Stimulated activated CD8-positive, alpha-beta memory T cell treated with anti-CD3 and anti-CD28 coated beads, Interleukin-4, amount 100 ng/mL, for 24 hours (primary cell): ENCODE measurements at regions not wholly inside any gene's neighbourhood (a gene's known extent, or its start where the extent isn't known, plus 50 kb on each side); places are given as distances from the start of the nearest gene placed in this dataset.
A peak's percentile ranks its signal among the peaks of the same experiment; 100 is the strongest.
"Not testable (repeated sequence)": the region's sequence is repeated elsewhere in the genome, so short reads cannot be mapped to it uniquely, and the experiment has no call there.

Experiments used
- DNase-seq: peaks from one replicate; pipeline ENCODE4 v3.0.0-alpha.2; 2020; ENCODE audit warnings: low read depth

DNA sequence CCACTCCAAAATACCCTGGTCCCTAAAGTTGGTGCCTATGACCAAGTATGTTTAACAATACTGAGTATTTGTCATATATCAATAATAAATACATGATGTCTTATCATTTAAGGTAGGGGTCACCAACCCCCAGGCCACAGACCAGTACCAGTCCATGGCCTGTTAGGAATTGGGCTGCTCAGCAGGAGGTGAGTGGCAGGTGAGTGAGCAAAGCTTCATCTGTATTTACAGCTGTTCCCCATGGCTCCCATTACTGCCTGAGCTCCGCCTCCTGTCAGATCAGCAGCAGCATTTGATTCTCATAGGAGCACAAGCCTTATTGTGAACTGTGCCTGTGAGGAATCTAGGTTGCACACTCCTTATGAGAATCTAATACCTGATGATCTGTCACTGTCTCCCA lies 126.2 kb downstream of the HNRNPD start:
- DNase-seq: no peak

DNA sequence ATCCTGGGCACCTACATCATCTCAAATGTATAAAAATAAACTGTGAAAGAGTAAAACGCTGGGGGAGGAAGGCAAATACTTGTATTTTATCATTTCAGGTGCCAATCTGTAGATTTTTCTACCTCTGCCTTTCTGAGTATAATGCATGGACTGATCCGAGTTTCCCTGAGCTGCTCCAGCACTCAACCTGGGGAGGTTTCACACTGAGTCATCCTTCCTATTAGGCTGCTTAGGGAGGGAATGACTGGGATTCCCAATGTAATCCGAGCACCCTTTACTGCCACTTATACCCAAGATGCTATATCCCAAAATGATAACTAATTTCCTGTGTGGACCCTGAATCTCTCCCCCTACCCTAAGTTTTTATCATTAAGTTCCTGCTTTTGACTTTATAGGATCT lies 126.6 kb downstream of the HNRNPD start:
- no peak for DNase-seq

DNA sequence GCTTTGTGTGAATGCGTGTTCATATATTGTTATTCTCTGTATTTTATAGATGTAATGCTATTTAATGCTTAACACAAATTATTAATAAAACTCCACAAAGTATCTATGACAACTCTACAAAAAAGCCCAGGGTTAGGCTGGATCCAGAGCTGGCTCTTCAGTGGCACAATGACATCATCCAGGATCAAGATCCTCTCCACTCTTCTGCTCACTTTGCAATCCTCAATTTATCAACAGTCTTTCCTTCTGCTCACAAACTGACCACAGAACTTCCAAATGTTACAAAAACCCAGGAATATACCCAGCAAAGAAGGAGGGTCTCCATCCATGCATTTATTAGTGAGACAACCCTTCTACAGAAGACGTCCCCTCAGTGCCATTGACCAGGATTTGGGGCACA lies 132.3 kb downstream of the HNRNPD start:
- no peak for DNase-seq

GRCh38 chr4:82240410-82240809 lies 133.4 kb downstream of the HNRNPD start:
- DNase-seq: no peak

DNA sequence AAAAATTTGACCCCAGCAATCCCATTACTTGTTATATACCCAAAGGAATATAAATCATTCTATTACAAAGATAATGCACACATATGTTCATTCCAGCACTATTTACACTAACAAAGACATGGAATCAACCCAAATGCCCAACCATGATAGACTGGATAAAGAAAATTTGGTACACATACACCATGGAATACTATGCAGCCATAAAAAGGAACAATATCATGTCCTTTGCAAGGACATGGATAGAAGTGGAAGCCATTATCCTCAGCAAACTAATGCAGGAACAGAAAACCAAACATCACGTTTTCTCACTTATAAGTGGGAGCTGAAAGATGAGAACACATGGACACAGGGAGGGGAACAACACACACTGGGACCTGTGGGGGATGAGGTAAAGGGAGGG lies 136.6 kb downstream of the HNRNPD start:
- DNase-seq: not testable (repeated sequence)

GRCh38 chr4:82235346-82235745 lies 138.4 kb downstream of the HNRNPD start:
- no peak for DNase-seq

DNA sequence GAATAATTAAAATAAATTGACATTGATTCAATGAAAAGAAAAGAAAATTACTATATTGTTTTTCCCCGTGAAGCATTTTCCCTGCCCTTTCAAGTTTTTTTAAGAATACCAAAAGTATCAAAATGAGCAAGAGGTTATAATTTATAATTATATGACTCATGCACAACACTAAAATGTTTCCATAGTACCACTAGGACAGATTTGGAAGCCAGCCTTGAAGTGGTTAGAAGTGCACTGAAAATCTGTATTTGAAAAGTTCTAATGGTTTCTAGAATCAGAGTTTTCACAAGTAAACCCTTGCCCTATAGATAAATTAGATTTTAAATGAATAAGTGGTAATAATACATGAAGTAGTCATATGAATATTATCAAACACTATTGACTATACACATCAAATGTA lies 140.9 kb downstream of the HNRNPD start:
- no peak for DNase-seq

DNA sequence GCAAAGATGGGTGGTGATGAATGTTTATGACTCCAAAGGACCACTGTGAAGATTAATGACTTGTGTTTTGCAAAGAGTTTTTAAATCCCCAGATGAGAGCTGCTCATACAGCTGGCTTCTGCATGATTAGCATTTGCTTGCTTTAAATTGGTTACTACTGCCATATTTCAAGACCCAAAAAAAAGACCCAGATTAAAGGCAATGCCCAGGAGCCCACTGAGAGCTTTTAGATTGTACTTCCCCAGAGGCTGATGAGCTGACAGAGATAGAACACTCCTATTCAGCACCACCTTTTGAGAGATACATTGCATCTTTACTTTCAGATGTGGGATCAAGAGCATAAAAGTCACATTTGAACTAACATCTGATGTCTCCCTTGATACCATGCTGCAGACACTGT lies 142.0 kb downstream of the HNRNPD start:
- no peak for DNase-seq

- no peak for DNase-seq
These were observed 143.5 kb downstream of the HNRNPD start for GRCh38 chr4:82230306-82230705.

DNA sequence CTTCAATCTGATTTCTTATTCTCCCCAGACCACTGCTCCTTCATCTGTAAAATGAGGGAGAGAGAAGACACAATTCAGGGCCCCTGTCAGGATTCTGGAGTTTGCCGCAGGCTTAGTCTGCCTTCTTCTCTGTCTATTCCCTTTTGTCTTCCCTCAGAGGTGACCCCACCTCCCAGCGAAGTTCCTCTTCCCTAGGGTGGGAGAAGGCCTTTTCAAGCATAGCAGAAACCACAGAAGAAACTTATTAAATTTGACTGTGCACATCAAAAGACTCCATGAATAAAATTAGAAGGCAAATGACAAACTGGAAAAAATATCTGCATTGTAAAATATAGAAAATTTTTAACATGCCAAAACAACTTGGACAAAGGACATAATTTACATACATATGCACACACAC lies 148.8 kb downstream of the HNRNPD start:
- DNase-seq: no peak

GRCh38 chr4:82223715-82224114 lies 150.1 kb downstream of the HNRNPD start:
- no peak for DNase-seq

DNA sequence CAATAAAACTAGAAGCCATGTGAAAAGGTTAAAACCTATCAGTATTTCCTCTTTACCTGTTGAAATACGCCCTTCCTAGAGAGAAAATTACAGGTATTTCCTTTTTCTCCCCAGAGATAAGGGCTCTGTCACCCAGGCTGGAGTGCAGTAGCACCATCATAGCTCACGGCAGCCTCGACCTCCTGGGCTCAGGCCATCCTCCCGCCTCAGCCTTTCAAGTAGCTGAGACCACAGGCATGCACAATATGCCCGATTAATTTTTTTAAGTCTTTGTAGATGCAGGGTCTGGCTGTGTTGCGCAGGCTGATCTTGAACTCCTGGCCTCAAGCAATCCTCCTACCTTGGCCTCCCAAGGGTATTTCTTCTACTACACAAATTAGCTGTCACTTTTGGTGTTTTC lies 154.4 kb downstream of the HNRNPD start:
- DNase-seq: no peak

DNA sequence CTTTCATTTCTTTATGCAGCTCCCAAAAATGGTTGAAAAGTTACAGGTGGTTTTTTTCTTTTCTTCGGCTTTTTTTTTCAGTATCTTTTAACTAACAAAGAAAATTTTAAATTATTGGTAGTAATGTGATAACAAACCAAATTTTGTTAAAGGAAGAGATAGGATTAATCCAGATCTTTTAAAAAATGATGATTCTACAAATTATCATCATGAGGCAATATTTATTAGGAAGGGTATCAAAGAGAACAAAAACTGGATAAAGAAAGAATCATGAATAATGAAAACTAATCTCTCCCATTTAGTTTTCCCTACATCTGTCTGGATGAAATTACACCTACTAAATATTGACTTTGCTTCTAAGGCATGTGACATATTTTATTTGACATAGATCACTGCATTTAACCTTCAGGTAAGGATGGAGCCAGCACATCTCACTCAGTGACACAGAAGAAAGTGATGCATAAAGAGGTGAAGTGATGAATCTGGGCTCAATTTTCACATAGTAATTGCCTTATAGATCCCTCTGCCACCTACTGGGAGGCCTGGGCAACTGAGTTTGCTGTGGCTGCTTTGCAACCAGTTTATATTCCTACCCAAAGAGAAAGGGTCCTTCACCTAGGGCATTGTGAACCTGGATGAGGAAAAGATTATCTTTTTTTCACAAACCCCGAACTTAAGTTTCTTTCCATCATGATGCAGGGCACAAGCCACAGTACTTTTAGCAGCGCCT lies 155.6 kb downstream of the HNRNPD start:
- DNase-seq: no peak

GRCh38 chr4:82216219-82216618 lies 157.6 kb downstream of the HNRNPD start:
- no peak for DNase-seq

GRCh38 chr4:82215800-82216199 lies 158.0 kb downstream of the HNRNPD start:
- no peak for DNase-seq

- no peak for DNase-seq
These were observed 158.8 kb downstream of the HNRNPD start for GRCh38 chr4:82215039-82215438.

GRCh38 chr4:82213485-82214417 lies 160.0 kb downstream of the HNRNPD start:
- DNase-seq: no peak

DNA sequence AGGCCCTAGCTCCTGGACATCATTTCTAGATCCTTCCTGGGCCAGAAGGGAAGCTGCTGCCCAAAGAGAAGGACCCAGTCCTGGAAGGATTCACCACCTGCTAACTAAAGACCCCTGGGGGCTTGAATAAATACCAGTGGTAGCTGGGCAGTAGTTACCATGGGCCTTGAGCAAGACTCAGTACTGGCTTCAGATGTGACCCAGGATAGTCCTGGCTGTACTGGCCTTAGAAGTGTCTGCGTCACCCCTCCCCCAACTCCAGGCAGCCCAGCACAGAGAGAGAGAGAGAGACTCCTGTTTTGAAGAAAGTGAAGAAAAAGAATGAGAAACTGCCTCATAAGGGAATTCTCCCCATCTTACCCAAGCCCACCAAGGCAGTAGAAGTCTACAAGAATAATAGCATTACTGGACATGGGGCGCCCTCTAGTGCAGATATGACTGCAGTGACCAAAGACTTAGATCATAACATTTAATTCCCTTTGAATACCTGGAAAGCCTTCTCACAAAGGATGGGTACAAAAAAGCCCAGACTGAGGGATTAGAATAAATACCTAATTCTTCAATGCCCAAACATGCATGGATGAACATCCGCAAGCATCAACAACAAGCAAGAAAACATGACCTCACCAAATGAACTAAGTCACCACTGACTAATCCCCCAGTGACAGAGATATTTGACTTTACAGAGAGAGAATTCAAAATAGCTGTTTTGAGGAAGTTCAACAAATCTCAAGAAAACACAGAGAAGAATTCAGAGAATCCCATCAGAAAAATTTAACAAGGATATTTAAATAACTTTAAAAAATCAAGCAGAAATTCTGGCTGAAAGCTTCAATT lies 171.8 kb downstream of the HNRNPD start:
- DNase-seq: peak; percentile 28

DNA sequence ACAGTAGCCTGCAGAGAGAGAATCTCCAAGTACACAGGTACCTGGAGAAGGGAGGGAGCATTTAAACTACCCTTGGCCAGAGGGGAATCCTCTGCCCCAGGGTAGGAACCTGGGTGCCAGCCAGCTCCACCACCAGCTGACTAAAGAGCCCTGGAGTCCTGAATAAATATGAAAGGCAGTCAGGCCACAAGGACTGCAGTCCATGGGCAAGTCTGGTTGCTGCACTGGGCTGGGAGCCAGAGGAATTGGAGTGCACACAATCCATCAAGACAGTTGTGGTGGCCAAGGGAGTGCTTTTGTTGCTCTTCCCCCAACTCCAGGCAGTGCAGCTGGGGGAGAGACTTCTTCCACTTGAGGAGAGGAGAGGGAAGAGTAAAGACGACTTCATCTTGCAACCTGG lies 172.5 kb downstream of the HNRNPD start:
- no peak for DNase-seq

DNA sequence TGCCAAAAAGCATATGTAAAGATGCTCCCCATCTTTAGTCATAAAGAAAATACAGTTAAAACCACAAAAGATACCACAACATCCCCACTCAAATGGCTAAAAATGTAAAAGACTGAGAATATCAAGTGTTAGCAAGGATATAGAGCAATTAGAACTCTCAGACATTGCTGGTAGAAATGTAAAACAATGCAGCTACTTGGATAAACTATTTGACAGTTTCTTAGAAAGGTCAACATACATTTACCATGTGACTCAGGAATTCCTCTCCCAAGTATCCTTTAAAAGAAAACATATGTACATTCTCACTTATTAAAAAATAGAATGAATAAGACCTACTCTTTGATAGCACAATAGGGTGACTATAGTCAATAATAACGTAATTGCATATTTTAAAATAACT lies 173.7 kb downstream of the HNRNPD start:
- no peak for DNase-seq

- no peak for DNase-seq
These were observed 179.5 kb downstream of the HNRNPD start for GRCh38 chr4:82194329-82194728.

DNA sequence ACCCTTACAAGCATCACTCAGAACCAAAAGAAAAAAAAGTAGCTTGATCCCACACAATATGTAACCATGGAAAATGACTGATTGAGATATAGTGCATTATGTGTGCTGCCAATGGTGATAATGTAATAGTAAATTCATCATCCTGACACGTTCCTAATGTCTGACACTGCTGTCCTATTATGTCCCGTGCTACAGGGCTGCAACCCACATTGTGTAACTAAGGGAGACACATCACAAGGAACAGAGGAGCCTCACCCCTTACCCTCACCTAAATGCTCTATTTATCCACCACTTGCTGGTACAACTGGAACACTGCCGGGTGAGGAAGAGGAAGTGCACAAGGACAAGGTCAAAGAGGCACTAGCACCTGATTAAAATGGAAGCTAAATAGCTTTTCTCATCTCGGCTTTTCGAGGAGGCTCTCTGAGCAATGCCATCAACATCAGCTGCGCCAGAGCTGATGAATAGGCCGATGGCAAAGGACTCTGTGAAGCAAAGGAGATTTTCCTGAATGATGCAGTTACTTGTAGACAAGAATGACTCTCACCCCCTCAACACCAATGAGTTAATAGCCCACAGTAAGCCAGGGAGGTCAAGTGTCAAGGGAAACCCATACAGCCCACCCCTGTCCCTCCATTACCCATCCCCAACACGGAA lies 181.6 kb downstream of the HNRNPD start:
- DNase-seq: no peak
